HepG2 (cell line): ENCODE measurements at regions not wholly inside any gene's neighbourhood (a gene's known extent, or its start where the extent isn't known, plus 50 kb on each side); places are given as distances from the start of the nearest gene placed in this dataset.

Experiments
- ATAC-seq: fragments of 200-7000 bp; cut with Tn5 transposase; 3 replicates; pipeline ENCODE4 v1.9.1; 2020; ENCODE audit warnings: mild to moderate bottlenecking, moderate library complexity
- BruUV-seq: library from RNA; stranded (reverse); fragments of 400-500 nt; replicated peaks from 2 replicates; lab custom pipeline; 2021; lab: Mats Ljungman, UMichigan
- CTCF ChIA-PET: fragments of 300-600 bp; formaldehyde crosslinking; extraction: SDS; loops from one replicate; lab custom pipeline; 2021; ENCODE audit warnings: low total read pairs, inconsistent platforms, low intra/inter-chr PET ratio; lab: Yijun Ruan, JAX
- POLR2A ChIA-PET: fragments of 350-600 bp; sonication (Branson Sonifier 250); formaldehyde crosslinking; loops from one replicate; lab custom pipeline; 2020; ENCODE audit warnings: antibody characterized with exemption, inconsistent platforms; lab: Yijun Ruan, JAX
- DNase-seq: peaks from one replicate; pipeline ENCODE4 v3.0.0-alpha.2; 2015; ENCODE audit warnings: low spot score
- FAIRE-seq: peaks from 3 replicates; lab custom pipeline; 2011; peaks lifted over from hg19 to GRCh38; lab: Jason Lieb, UNC
- H2AFZ ChIP-seq: one replicate; pipeline ENCODE4 v1.6.1; 2011; ENCODE audit warnings: low read length, inconsistent platforms
- H3K27ac ChIP-seq: fragments of 300-600 bp; 3 replicates; pipeline ENCODE4 v1.8.0; 2011; ENCODE audit warnings: mixed run types, mild to moderate bottlenecking, mixed read lengths, low read length, inconsistent platforms; ENCODE audit not compliant: insufficient read depth; ENCODE audit errors: extremely low read length
- H3K27me3 ChIP-seq, 2 experiments: fragments of 200-600 bp in 1 of 2; 2 replicates in 1 of 2; 3 replicates in 1 of 2; pipeline versions ENCODE4 v1.6.0 to v1.8.0; 2011; ENCODE audit warnings: low read length in 2 of 2, mild to moderate bottlenecking in 2 of 2, moderate library complexity in 2 of 2, inconsistent platforms in 1 of 2; ENCODE audit not compliant: insufficient read depth in 2 of 2, control insufficient read depth in 1 of 2
- H3K36me3 ChIP-seq, 2 experiments: fragments of 200-600 bp in 1 of 2; replicated peaks in 1 of 2; 2 replicates in 1 of 2; 3 replicates in 1 of 2; pipeline versions ENCODE4 v1.5.1 to v1.8.0; 2011; ENCODE audit warnings: low read length in 2 of 2, inconsistent platforms in 1 of 2; ENCODE audit not compliant: insufficient read depth in 2 of 2, control insufficient read depth in 1 of 2
- H3K4me1 ChIP-seq: 2 replicates; pipeline ENCODE4 v1.5.1; 2012; ENCODE audit warnings: low read length, inconsistent platforms; ENCODE audit not compliant: insufficient read depth
- H3K4me2 ChIP-seq: 2 replicates; pipeline ENCODE4 v1.6.0; 2011; ENCODE audit warnings: low read depth, low read length, inconsistent platforms
- H3K4me3 ChIP-seq, 3 experiments: fragments of 200-600 bp in 1 of 3; sonication (generic), shearing (Covaris generic) in 1 of 3; replicated peaks in 1 of 3; 2 replicates each; pipeline ENCODE4 v1.5.1; 2011 to 2016; ENCODE audit warnings: low read length in 3 of 3, inconsistent platforms in 2 of 3, low read depth in 2 of 3, mild to moderate bottlenecking in 2 of 3, control low read depth in 1 of 3, mixed read lengths in 1 of 3; ENCODE audit not compliant: insufficient read depth in 1 of 3
- H3K79me2 ChIP-seq: one replicate; pipeline ENCODE4 v1.6.1; 2011; ENCODE audit warnings: low read length, inconsistent platforms; ENCODE audit not compliant: insufficient read depth
- H3K9ac ChIP-seq: 2 replicates; pipeline ENCODE4 v1.6.0; 2011; ENCODE audit warnings: mild to moderate bottlenecking, low read depth, low read length, inconsistent platforms; ENCODE audit not compliant: insufficient read depth
- H3K9me3 ChIP-seq: 2 replicates; pipeline ENCODE4 v1.5.1; 2012; ENCODE audit warnings: mild to moderate bottlenecking, low read length
- H4K20me1 ChIP-seq: 2 replicates; pipeline ENCODE4 v1.6.0; 2011; ENCODE audit warnings: inconsistent platforms, mild to moderate bottlenecking, low read length, moderate library complexity; ENCODE audit not compliant: insufficient read depth
- CEBPB ChIP-seq: IDR thresholded peaks from 2 replicates; pipeline ENCODE4 v1.6.1; 2011; ENCODE audit warnings: low read depth, low read length, improper control_type of control experiment, borderline replicate concordance
- FOXM1 ChIP-seq: sonication (generic); formaldehyde crosslinking; IDR thresholded peaks from 2 replicates; pipeline ENCODE4 v1.5.0; 2020; ENCODE audit warnings: missing genetic modification reagents
- MTF1 ChIP-seq: sonication (generic); formaldehyde crosslinking; IDR thresholded peaks from 2 replicates; pipeline ENCODE4 v1.5.0; 2020; ENCODE audit warnings: missing genetic modification reagents
- NR1H2 ChIP-seq: sonication (generic); formaldehyde crosslinking; IDR thresholded peaks from 2 replicates; pipeline ENCODE4 v1.8.1; 2022; ENCODE audit warnings: low read depth, missing genetic modification reagents, borderline replicate concordance
- TCF12 ChIP-seq, 2 experiments: fragments of 450-650 bp in 1 of 2; sonication (generic) in 1 of 2; formaldehyde crosslinking in 1 of 2; IDR thresholded peaks; 2 replicates each; pipeline versions ENCODE4 v1.6.1 to v1.8.0; 2017 to 2022; ENCODE audit warnings: antibody characterized with exemption in 1 of 2, mild to moderate bottlenecking in 1 of 2, missing genetic modification reagents in 1 of 2, moderate library complexity in 1 of 2
- WGBS: methylation state at CpG from one replicate; pipeline ENCODE4 v1.1.6; 2017; ENCODE audit warnings: low lambda C conversion rate; 5-methylcytosine and 5-hydroxymethylcytosine counted together
- in situ Hi-C: cut with HindIII; loops from 2 replicates; pipeline ENCODE4 v1.10.0; 2017; ENCODE audit warnings: low pct_unique_long_range_greater_than_20kb; ENCODE audit not compliant: extremely low pct_ligation_motif_present
- intact Hi-C: fragments of 100-400 bp; cut with micrococcal nuclease; formaldehyde crosslinking; loops from one replicate; pipeline ENCODE4 v1.10.0; 2022; ENCODE audit not compliant: unreplicated experiment
- TF ChIP-seq, protein P1 (sequence below): sonication (generic); formaldehyde crosslinking; IDR thresholded peaks from 2 replicates; pipeline ENCODE4 v1.5.0; 2020; ENCODE audit warnings: mild to moderate bottlenecking, missing genetic modification reagents
- TF ChIP-seq, protein P2 (sequence below): sonication (generic); formaldehyde crosslinking; IDR thresholded peaks from 2 replicates; pipeline ENCODE4 v1.4.0; 2020; ENCODE audit warnings: mild to moderate bottlenecking, missing genetic modification reagents
- TF ChIP-seq, protein P3 (sequence below): sonication (generic); formaldehyde crosslinking; IDR thresholded peaks from 2 replicates; pipeline ENCODE4 v1.9.0; 2022; ENCODE audit warnings: low read depth, missing genetic modification reagents
- TF ChIP-seq, protein P4 (sequence below): sonication (generic); IDR thresholded peaks from 2 replicates; pipeline ENCODE4 v1.6.1; 2016; ENCODE audit warnings: low read depth, borderline replicate concordance

DNA sequence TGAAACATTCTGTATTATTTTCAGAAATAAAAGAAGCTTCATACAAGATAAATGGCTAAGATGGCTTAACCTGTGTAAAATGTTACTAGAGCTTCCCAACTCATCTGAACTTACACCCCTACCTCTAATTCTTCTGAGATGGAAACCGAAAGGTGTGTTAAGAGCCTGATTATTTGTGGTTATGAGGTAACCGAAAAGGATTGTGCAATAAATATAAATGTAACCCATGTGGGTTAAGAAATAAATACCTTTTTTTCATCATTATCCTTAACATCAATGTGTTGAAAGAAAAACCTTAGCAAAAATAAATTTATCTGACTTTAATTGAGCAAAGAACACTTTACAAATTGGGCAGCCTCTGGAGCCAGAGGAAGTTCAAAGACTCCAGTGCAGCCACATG lies 961.8 kb upstream of the SPRY2 start:
- H2AFZ ChIP-seq: no peak overlapping the region
- no peaks in the 10 kb centered on the region for H3K27me3 ChIP-seq
- WGBS: 1% methylated on average over 2 of the region's 2 CpGs
- H3K4me2 ChIP-seq: no peak overlapping the region
- no peaks in the 10 kb centered on the region for H3K36me3 ChIP-seq
- H3K27ac ChIP-seq: no peak overlapping the region
- POLR2A ChIA-PET: no interaction called here
- no peaks in the 10 kb centered on the region for H3K9me3 ChIP-seq
- CTCF ChIA-PET: no interaction called here
- no peak for ATAC-seq
- no peaks in the 10 kb centered on the region for H3K4me1 ChIP-seq
- no peak overlapping the region for H3K4me3 ChIP-seq
- H3K79me2 ChIP-seq: no peaks in the 10 kb centered on the region
- DNase-seq: no peak
- intact Hi-C loops (no loop called here), in situ Hi-C loops (no loop called here)
- no TSS peak for BruUV-seq
- H3K9ac ChIP-seq: no peak overlapping the region
- no peaks in the 10 kb centered on the region for H4K20me1 ChIP-seq
- no peak for FAIRE-seq
- TF ChIP-seq CEBPB: peak; percentile 60
- no peak for TF ChIP-seq TCF12 (IDR thresholded peaks at IDR 0.05)
- TF ChIP-seq TCF12 (CRISPR knock-in tag; IDR thresholded peaks at IDR 0.05): no peak

DNA sequence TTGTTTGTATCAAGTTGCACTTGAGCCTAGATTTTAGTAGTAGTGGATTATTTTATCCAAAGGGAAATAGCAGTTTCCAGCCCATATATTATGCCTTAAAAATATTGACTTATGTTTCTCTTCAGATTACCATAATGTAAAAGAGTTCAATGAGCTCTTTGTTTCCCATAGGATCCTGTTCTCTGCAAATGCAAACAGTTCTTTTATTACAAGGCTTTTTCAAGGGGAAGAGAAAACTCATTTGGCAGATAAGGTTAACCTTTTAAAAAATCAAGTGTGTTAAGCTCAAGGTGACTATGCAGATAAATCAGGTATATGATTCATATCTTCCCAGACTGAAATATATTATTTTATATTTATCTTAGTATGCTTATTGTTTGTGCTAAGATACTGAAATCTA lies 961.2 kb upstream of the SPRY2 start:
- Histone ChIP-seq H3K79me2 (no peaks in the 10 kb centered on the region), H3K27me3 (no peaks in the 10 kb centered on the region), H3K36me3 (no peaks in the 10 kb centered on the region), H3K27ac (no peak overlapping the region), H3K4me1 (no peaks in the 10 kb centered on the region), H3K9ac (no peak overlapping the region), H3K9me3 (no peaks in the 10 kb centered on the region), H4K20me1 (no peaks in the 10 kb centered on the region), H3K4me3 (no peak overlapping the region), H2AFZ (no peak overlapping the region), H3K4me2 (no peak overlapping the region)
- no TSS peak for BruUV-seq
- no peak for DNase-seq
- ChIA-PET CTCF (no interaction called here), POLR2A (no interaction called here)
- no peak for ATAC-seq
- FAIRE-seq: no peak
- intact Hi-C loops (no loop called here), in situ Hi-C loops (no loop called here)
- TF ChIP-seq FOXM1 (CRISPR knock-in tag) (no peak), MTF1 (no peak), NR1H2 (CRISPR knock-in tag) (no peak)
- TF ChIP-seq, protein P1, sequence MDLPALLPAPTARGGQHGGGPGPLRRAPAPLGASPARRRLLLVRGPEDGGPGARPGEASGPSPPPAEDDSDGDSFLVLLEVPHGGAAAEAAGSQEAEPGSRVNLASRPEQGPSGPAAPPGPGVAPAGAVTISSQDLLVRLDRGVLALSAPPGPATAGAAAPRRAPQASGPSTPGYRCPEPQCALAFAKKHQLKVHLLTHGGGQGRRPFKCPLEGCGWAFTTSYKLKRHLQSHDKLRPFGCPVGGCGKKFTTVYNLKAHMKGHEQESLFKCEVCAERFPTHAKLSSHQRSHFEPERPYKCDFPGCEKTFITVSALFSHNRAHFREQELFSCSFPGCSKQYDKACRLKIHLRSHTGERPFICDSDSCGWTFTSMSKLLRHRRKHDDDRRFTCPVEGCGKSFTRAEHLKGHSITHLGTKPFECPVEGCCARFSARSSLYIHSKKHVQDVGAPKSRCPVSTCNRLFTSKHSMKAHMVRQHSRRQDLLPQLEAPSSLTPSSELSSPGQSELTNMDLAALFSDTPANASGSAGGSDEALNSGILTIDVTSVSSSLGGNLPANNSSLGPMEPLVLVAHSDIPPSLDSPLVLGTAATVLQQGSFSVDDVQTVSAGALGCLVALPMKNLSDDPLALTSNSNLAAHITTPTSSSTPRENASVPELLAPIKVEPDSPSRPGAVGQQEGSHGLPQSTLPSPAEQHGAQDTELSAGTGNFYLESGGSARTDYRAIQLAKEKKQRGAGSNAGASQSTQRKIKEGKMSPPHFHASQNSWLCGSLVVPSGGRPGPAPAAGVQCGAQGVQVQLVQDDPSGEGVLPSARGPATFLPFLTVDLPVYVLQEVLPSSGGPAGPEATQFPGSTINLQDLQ (CRISPR knock-in tag): no peak
- TF ChIP-seq, protein P2, sequence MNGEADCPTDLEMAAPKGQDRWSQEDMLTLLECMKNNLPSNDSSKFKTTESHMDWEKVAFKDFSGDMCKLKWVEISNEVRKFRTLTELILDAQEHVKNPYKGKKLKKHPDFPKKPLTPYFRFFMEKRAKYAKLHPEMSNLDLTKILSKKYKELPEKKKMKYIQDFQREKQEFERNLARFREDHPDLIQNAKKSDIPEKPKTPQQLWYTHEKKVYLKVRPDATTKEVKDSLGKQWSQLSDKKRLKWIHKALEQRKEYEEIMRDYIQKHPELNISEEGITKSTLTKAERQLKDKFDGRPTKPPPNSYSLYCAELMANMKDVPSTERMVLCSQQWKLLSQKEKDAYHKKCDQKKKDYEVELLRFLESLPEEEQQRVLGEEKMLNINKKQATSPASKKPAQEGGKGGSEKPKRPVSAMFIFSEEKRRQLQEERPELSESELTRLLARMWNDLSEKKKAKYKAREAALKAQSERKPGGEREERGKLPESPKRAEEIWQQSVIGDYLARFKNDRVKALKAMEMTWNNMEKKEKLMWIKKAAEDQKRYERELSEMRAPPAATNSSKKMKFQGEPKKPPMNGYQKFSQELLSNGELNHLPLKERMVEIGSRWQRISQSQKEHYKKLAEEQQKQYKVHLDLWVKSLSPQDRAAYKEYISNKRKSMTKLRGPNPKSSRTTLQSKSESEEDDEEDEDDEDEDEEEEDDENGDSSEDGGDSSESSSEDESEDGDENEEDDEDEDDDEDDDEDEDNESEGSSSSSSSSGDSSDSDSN (CRISPR knock-in tag): no peak
- TF ChIP-seq, protein P3, sequence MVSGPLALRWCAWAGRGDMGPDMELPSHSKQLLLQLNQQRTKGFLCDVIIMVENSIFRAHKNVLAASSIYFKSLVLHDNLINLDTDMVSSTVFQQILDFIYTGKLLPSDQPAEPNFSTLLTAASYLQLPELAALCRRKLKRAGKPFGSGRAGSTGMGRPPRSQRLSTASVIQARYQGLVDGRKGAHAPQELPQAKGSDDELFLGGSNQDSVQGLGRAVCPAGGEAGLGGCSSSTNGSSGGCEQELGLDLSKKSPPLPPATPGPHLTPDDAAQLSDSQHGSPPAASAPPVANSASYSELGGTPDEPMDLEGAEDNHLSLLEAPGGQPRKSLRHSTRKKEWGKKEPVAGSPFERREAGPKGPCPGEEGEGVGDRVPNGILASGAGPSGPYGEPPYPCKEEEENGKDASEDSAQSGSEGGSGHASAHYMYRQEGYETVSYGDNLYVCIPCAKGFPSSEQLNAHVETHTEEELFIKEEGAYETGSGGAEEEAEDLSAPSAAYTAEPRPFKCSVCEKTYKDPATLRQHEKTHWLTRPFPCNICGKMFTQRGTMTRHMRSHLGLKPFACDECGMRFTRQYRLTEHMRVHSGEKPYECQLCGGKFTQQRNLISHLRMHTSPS (CRISPR knock-in tag): no peak
- TF ChIP-seq, protein P4, sequence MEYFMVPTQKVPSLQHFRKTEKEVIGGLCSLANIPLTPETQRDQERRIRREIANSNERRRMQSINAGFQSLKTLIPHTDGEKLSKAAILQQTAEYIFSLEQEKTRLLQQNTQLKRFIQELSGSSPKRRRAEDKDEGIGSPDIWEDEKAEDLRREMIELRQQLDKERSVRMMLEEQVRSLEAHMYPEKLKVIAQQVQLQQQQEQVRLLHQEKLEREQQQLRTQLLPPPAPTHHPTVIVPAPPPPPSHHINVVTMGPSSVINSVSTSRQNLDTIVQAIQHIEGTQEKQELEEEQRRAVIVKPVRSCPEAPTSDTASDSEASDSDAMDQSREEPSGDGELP: no peak
